ENCODE measurements at regions not wholly inside any gene's neighbourhood (a gene's known extent, or its start where the extent isn't known, plus 50 kb on each side); places are given as distances from the start of the nearest gene placed in this dataset.

GRCh38 chr7:53638517-53638916 lies 603.1 kb downstream of the POM121L12 start:
- no peak for TF ChIP-seq REST (IDR thresholded peaks at IDR 0.05; ENCODE audit: insufficient read depth in 1 of 2, low read depth in 2 of 2, low read length in 2 of 2)
- no peak for TF ChIP-seq TAF1 (IDR thresholded peaks at IDR 0.05; ENCODE audit: borderline replicate concordance, insufficient read depth, low read length)
- TF ChIP-seq SIN3A (IDR thresholded peaks at IDR 0.05; ENCODE audit: borderline replicate concordance, insufficient read depth, low read length), result no peak
- no peak for TF ChIP-seq FOXP2 (optimal IDR thresholded peaks at IDR 0.05; ENCODE audit: borderline replicate concordance, extremely low read depth, extremely low read length, insufficient read depth)
- TF ChIP-seq POLR2AphosphoS5 (IDR thresholded peaks at IDR 0.05; ENCODE audit: low read depth, low read length), result no peak

GRCh38 chr7:53641091-53641490 lies 605.7 kb downstream of the POM121L12 start:
- TF ChIP-seq TAF1 (IDR thresholded peaks at IDR 0.05; ENCODE audit: borderline replicate concordance, insufficient read depth, low read length) (no peak), REST (IDR thresholded peaks at IDR 0.05; ENCODE audit: insufficient read depth in 1 of 2, low read depth in 2 of 2, low read length in 2 of 2) (no peak), POLR2AphosphoS5 (IDR thresholded peaks at IDR 0.05; ENCODE audit: low read depth, low read length) (no peak), SIN3A (IDR thresholded peaks at IDR 0.05; ENCODE audit: borderline replicate concordance, insufficient read depth, low read length) (no peak), FOXP2 (optimal IDR thresholded peaks at IDR 0.05; ENCODE audit: borderline replicate concordance, extremely low read depth, extremely low read length, insufficient read depth) (no peak)

- TF ChIP-seq REST (IDR thresholded peaks at IDR 0.05; ENCODE audit: insufficient read depth in 1 of 2, low read depth in 2 of 2, low read length in 2 of 2), result no peak
- TF ChIP-seq FOXP2 (optimal IDR thresholded peaks at IDR 0.05; ENCODE audit: borderline replicate concordance, extremely low read depth, extremely low read length, insufficient read depth), result no peak
- no peak for TF ChIP-seq TAF1 (IDR thresholded peaks at IDR 0.05; ENCODE audit: borderline replicate concordance, insufficient read depth, low read length)
- TF ChIP-seq SIN3A (IDR thresholded peaks at IDR 0.05; ENCODE audit: borderline replicate concordance, insufficient read depth, low read length), result no peak
- no peak for TF ChIP-seq POLR2AphosphoS5 (IDR thresholded peaks at IDR 0.05; ENCODE audit: low read depth, low read length)
Measured at GRCh38 chr7:53642361-53642760, 606.9 kb downstream of the POM121L12 start.

GRCh38 chr7:53642866-53643265 lies 607.4 kb downstream of the POM121L12 start:
- TF ChIP-seq SIN3A (IDR thresholded peaks at IDR 0.05; ENCODE audit: borderline replicate concordance, insufficient read depth, low read length), result no peak
- no peak for TF ChIP-seq TAF1 (IDR thresholded peaks at IDR 0.05; ENCODE audit: borderline replicate concordance, insufficient read depth, low read length)
- no peak for TF ChIP-seq REST (IDR thresholded peaks at IDR 0.05; ENCODE audit: insufficient read depth in 1 of 2, low read depth in 2 of 2, low read length in 2 of 2)
- TF ChIP-seq FOXP2 (optimal IDR thresholded peaks at IDR 0.05; ENCODE audit: borderline replicate concordance, extremely low read depth, extremely low read length, insufficient read depth), result no peak
- TF ChIP-seq POLR2AphosphoS5 (IDR thresholded peaks at IDR 0.05; ENCODE audit: low read depth, low read length), result no peak

GRCh38 chr7:53656881-53657280 lies 621.4 kb downstream of the POM121L12 start:
- TF ChIP-seq SIN3A (IDR thresholded peaks at IDR 0.05; ENCODE audit: borderline replicate concordance, insufficient read depth, low read length), result no peak
- TF ChIP-seq TAF1 (IDR thresholded peaks at IDR 0.05; ENCODE audit: borderline replicate concordance, insufficient read depth, low read length), result no peak
- TF ChIP-seq POLR2AphosphoS5 (IDR thresholded peaks at IDR 0.05; ENCODE audit: low read depth, low read length), result no peak
- no peak for TF ChIP-seq REST (IDR thresholded peaks at IDR 0.05; ENCODE audit: insufficient read depth in 1 of 2, low read depth in 2 of 2, low read length in 2 of 2)
- no peak for TF ChIP-seq FOXP2 (optimal IDR thresholded peaks at IDR 0.05; ENCODE audit: borderline replicate concordance, extremely low read depth, extremely low read length, insufficient read depth)

Data from PFSK-1 (cell line).